Neural cell (in vitro differentiated cells): ENCODE measurements at regions not wholly inside any gene's neighbourhood (a gene's known extent, or its start where the extent isn't known, plus 50 kb on each side); places are given as distances from the start of the nearest gene placed in this dataset.

Experiments used
- EP300 ChIP-seq: fragments of 450-650 bp; conservative IDR thresholded peaks from 2 replicates; pipeline ENCODE4 v1.6.1; 2014; ENCODE audit warnings: antibody characterized with exemption, mild to moderate bottlenecking, moderate library complexity; ENCODE audit not compliant: poor library complexity, severe bottlenecking
- POLR2AphosphoS5 ChIP-seq: IDR thresholded peaks from 2 replicates; pipeline ENCODE4 v1.6.1; 2012
- RAD21 ChIP-seq: fragments of 450-650 bp; conservative IDR thresholded peaks from 2 replicates; pipeline ENCODE4 v1.6.1; 2014; ENCODE audit warnings: antibody characterized with exemption, mild to moderate bottlenecking, moderate library complexity
- SMC3 ChIP-seq: fragments of 450-650 bp; conservative IDR thresholded peaks from 2 replicates; pipeline ENCODE4 v1.6.1; 2014; ENCODE audit warnings: antibody characterized with exemption, mild to moderate bottlenecking, moderate library complexity; ENCODE audit not compliant: poor library complexity
- TF ChIP-seq, protein P1 (sequence below): fragments of 450-650 bp; IDR thresholded peaks from 2 replicates; pipeline ENCODE4 v1.5.1; 2014; ENCODE audit warnings: antibody characterized with exemption, mild to moderate bottlenecking, moderate library complexity; ENCODE audit not compliant: poor library complexity, severe bottlenecking

DNA sequence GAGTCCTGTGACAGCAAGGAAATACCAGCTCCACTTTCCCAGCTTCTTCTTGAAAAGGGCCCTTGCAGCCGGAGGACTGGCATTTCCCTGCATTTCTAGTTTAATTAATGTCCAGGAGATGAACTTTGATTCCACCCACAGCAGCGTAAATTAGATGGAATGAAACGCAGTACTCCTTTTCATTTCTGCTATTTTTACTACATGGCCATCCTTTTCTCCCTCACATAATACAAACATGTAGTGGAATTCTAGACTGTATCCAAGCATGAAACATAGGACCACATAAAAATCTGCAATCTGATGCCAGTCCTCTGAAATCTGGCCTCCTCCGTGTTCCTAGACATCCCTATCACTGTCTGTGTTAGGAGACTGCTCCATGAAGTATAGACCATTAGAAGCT, 403.2 kb downstream of the NR2F2 start:
- no peak for TF ChIP-seq POLR2AphosphoS5
- TF ChIP-seq SMC3, result no peak
- TF ChIP-seq EP300, result no peak
- TF ChIP-seq, protein P1, sequence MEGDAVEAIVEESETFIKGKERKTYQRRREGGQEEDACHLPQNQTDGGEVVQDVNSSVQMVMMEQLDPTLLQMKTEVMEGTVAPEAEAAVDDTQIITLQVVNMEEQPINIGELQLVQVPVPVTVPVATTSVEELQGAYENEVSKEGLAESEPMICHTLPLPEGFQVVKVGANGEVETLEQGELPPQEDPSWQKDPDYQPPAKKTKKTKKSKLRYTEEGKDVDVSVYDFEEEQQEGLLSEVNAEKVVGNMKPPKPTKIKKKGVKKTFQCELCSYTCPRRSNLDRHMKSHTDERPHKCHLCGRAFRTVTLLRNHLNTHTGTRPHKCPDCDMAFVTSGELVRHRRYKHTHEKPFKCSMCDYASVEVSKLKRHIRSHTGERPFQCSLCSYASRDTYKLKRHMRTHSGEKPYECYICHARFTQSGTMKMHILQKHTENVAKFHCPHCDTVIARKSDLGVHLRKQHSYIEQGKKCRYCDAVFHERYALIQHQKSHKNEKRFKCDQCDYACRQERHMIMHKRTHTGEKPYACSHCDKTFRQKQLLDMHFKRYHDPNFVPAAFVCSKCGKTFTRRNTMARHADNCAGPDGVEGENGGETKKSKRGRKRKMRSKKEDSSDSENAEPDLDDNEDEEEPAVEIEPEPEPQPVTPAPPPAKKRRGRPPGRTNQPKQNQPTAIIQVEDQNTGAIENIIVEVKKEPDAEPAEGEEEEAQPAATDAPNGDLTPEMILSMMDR, result no peak
- no peak for TF ChIP-seq RAD21
